HL-60 (cell line): ENCODE measurements at regions not wholly inside any gene's neighbourhood (a gene's known extent, or its start where the extent isn't known, plus 50 kb on each side); places are given as distances from the start of the nearest gene placed in this dataset.

ENCODE experiments used
- DNase-seq, 2 experiments: peaks; one replicate each; pipeline ENCODE4 v3.0.0-alpha.2; 2010 to 2020; ENCODE audit warnings: low read depth in 1 of 2, low spot score in 1 of 2
- H3K27ac ChIP-seq: fragments of 250-450 bp; sonication (Bioruptor Pico); replicated peaks from 2 replicates; pipeline ENCODE4 v1.5.1; 2020; ENCODE audit warnings: mild to moderate bottlenecking, moderate library complexity
- H3K27me3 ChIP-seq: fragments of 250-450 bp; sonication (Bioruptor Pico); 2 replicates; pipeline ENCODE4 v1.5.1; 2021; ENCODE audit warnings: mild to moderate bottlenecking, moderate library complexity; ENCODE audit not compliant: insufficient read depth, poor library complexity, severe bottlenecking
- H3K4me3 ChIP-seq: replicated peaks from 2 replicates; pipeline ENCODE4 v1.5.1; 2011; ENCODE audit warnings: mild to moderate bottlenecking, control low read depth, low read length; ENCODE audit not compliant: insufficient read depth
- GABPA ChIP-seq: IDR thresholded peaks from 2 replicates; pipeline ENCODE4 v1.6.1; 2012; ENCODE audit warnings: low read depth
- POLR2AphosphoS5 ChIP-seq: IDR thresholded peaks from 2 replicates; pipeline ENCODE4 v1.6.1; 2012; ENCODE audit warnings: low read depth
- SPI1 ChIP-seq: IDR thresholded peaks from 2 replicates; pipeline ENCODE4 v1.6.1; 2012; ENCODE audit warnings: low read depth, mild to moderate bottlenecking, borderline replicate concordance
- TF ChIP-seq, protein P1 (sequence below): IDR thresholded peaks from one replicate; pipeline ENCODE4 v1.5.1; 2011; ENCODE audit warnings: low read length, control low read depth, inconsistent platforms; ENCODE audit not compliant: insufficient read depth
- TF ChIP-seq, protein P2 (sequence below): IDR thresholded peaks from 2 replicates; pipeline ENCODE4 v1.6.1; 2012; ENCODE audit warnings: low read depth; ENCODE audit not compliant: insufficient replicate concordance

DNA sequence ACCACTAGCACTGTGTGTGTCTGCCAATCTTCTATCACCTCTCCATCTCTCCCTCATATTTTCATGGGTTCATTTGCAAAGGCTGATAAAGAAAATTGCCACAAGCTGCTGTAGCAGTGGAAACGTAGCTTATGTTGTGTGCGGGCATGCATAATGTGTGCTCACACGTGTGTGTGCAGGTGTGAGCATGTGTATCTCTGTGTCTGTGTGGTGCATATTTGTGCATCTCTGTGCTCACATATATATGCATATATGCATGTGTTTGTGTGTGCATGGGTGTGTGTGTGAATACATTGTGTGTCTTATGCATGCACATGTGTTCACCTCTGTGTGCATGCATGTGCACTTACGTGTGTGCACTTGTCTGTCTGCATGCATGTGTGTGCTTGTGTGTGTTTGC is 181.8 kb upstream of the UBL3 start:
- TF ChIP-seq GABPA (no peak), SPI1 (no peak)
- TF ChIP-seq, protein P1, sequence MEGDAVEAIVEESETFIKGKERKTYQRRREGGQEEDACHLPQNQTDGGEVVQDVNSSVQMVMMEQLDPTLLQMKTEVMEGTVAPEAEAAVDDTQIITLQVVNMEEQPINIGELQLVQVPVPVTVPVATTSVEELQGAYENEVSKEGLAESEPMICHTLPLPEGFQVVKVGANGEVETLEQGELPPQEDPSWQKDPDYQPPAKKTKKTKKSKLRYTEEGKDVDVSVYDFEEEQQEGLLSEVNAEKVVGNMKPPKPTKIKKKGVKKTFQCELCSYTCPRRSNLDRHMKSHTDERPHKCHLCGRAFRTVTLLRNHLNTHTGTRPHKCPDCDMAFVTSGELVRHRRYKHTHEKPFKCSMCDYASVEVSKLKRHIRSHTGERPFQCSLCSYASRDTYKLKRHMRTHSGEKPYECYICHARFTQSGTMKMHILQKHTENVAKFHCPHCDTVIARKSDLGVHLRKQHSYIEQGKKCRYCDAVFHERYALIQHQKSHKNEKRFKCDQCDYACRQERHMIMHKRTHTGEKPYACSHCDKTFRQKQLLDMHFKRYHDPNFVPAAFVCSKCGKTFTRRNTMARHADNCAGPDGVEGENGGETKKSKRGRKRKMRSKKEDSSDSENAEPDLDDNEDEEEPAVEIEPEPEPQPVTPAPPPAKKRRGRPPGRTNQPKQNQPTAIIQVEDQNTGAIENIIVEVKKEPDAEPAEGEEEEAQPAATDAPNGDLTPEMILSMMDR, result no peak
- TF ChIP-seq, protein P2, sequence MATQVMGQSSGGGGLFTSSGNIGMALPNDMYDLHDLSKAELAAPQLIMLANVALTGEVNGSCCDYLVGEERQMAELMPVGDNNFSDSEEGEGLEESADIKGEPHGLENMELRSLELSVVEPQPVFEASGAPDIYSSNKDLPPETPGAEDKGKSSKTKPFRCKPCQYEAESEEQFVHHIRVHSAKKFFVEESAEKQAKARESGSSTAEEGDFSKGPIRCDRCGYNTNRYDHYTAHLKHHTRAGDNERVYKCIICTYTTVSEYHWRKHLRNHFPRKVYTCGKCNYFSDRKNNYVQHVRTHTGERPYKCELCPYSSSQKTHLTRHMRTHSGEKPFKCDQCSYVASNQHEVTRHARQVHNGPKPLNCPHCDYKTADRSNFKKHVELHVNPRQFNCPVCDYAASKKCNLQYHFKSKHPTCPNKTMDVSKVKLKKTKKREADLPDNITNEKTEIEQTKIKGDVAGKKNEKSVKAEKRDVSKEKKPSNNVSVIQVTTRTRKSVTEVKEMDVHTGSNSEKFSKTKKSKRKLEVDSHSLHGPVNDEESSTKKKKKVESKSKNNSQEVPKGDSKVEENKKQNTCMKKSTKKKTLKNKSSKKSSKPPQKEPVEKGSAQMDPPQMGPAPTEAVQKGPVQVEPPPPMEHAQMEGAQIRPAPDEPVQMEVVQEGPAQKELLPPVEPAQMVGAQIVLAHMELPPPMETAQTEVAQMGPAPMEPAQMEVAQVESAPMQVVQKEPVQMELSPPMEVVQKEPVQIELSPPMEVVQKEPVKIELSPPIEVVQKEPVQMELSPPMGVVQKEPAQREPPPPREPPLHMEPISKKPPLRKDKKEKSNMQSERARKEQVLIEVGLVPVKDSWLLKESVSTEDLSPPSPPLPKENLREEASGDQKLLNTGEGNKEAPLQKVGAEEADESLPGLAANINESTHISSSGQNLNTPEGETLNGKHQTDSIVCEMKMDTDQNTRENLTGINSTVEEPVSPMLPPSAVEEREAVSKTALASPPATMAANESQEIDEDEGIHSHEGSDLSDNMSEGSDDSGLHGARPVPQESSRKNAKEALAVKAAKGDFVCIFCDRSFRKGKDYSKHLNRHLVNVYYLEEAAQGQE, result no peak
- Histone ChIP-seq H3K27ac (no peak overlapping the region), H3K4me3 (no peak overlapping the region), H3K27me3 (no peaks in the 10 kb centered on the region)
- no peak for DNase-seq

DNA sequence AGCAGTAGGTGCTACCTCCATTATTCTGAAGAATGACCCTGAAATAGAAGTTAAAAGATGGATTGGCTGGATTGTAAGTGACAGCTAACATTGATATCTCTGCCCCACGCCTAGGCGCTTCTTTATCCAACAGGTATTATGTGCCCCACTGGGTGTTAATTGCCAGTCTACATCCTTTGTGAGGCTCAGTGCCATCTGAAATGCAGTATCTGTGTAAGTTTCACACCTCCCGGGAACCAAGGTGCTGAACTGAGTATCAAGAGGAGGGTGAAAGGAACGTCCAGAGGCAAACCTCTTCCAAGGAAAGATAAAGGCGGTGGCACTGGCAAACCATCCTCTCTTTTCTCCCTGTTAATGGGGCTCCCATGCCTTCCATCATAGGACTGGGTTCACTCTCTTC is 181.1 kb upstream of the UBL3 start:
- no peak overlapping the region for H3K27ac ChIP-seq
- DNase-seq, result no peak
- H3K4me3 ChIP-seq, result no peak overlapping the region
- TF ChIP-seq, protein P2, result no peak
- TF ChIP-seq, protein P1, result no peak
- TF ChIP-seq SPI1, result no peak
- no peak for TF ChIP-seq GABPA
- no peak for TF ChIP-seq POLR2AphosphoS5
- no peaks in the 10 kb centered on the region for H3K27me3 ChIP-seq

DNA sequence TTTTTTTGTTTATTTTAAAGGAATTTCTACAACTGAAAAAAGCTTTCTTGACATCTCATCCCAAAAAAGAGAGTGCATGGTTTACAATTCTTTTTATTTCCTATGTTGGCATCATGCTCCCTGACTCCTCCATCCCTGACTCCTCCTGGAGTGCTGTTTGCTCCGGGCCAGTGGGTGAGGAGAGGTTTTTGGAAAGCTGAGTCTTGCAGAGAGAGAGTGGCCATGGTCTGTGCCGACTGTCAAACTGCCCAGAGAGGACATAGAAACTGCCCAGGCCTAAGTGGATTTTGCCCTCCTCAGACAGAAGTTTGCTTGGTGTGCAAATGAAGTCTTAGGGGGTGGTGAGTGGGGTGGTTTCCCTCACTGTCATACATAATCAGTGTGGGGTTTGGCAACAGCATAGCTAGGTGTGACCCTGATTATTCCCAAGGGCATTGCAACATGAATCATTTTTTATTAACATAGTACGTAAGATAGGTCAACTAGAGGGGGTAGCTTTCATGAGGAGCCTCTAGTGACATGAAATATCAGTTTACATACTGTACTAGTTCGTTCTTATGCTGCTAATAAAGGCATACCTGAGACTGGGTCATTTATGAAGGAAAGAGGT is 179.8 kb upstream of the UBL3 start:
- Histone ChIP-seq H3K27ac (no peak overlapping the region), H3K4me3 (no peak overlapping the region), H3K27me3 (no peaks in the 10 kb centered on the region)
- TF ChIP-seq, protein P1, result no peak
- DNase-seq, result no peak

GRCh38 chr13:30027569-30028455 is 177.4 kb upstream of the UBL3 start:
- no peak for TF ChIP-seq SPI1
- TF ChIP-seq GABPA, result no peak
- TF ChIP-seq POLR2AphosphoS5, result no peak
- TF ChIP-seq, protein P2, result no peak
- TF ChIP-seq, protein P1, result no peak
- H3K4me3 ChIP-seq, result no peak overlapping the region
- H3K27me3 ChIP-seq, result no peaks in the 10 kb centered on the region
- H3K27ac ChIP-seq, result no peak overlapping the region
- DNase-seq, result no peak
